Mesenchymal stem cell (in vitro differentiated cells and primary cell): ENCODE measurements at regions not wholly inside any gene's neighbourhood (a gene's known extent, or its start where the extent isn't known, plus 50 kb on each side); places are given as distances from the start of the nearest gene placed in this dataset.

Source experiments
- DNase-seq: peaks from one replicate; pipeline ENCODE4 v3.0.0-alpha.2; 2013
- H2AFZ ChIP-seq: one replicate; pipeline ENCODE4 v1.6.1; 2013; ENCODE audit warnings: low read depth, mild to moderate bottlenecking, control low read depth, inconsistent platforms, low read length, moderate library complexity
- H2AK5ac ChIP-seq: 2 replicates; pipeline ENCODE4 v1.6.1; 2013; ENCODE audit warnings: low read length, moderate library complexity, mild to moderate bottlenecking, inconsistent platforms; ENCODE audit not compliant: severe bottlenecking
- H2BK120ac ChIP-seq: one replicate; pipeline ENCODE4 v1.6.1; 2013; ENCODE audit warnings: low read depth, mild to moderate bottlenecking, inconsistent platforms, low read length, moderate library complexity
- H2BK12ac ChIP-seq, 2 experiments: one replicate each; pipeline ENCODE4 v1.6.1; 2013; ENCODE audit warnings: inconsistent platforms in 2 of 2, low read length in 2 of 2, mild to moderate bottlenecking in 2 of 2, moderate library complexity in 2 of 2, control low read depth in 1 of 2
- H2BK15ac ChIP-seq: one replicate; pipeline ENCODE4 v1.6.1; 2013; ENCODE audit warnings: mild to moderate bottlenecking, low read depth, inconsistent platforms; ENCODE audit not compliant: poor library complexity, severe bottlenecking
- H2BK5ac ChIP-seq: 2 replicates; pipeline ENCODE4 v1.6.1; 2013; ENCODE audit warnings: low read depth, mild to moderate bottlenecking, low read length, control low read depth, inconsistent platforms; ENCODE audit not compliant: poor library complexity, severe bottlenecking
- H3K14ac ChIP-seq, 2 experiments: one replicate each; pipeline ENCODE4 v1.6.1; 2013; ENCODE audit warnings: inconsistent platforms in 2 of 2, low read length in 2 of 2, control low read depth in 1 of 2, mild to moderate bottlenecking in 1 of 2, moderate library complexity in 1 of 2
- H3K18ac ChIP-seq, 2 experiments: one replicate each; pipeline ENCODE4 v1.6.1; 2013; ENCODE audit warnings: inconsistent platforms in 2 of 2, low read length in 2 of 2, control low read depth in 1 of 2, low read depth in 1 of 2, mild to moderate bottlenecking in 1 of 2
- H3K23ac ChIP-seq, 2 experiments: one replicate each; pipeline ENCODE4 v1.6.1; 2013; ENCODE audit warnings: inconsistent platforms in 2 of 2, low read length in 2 of 2, mild to moderate bottlenecking in 2 of 2, moderate library complexity in 2 of 2, control low read depth in 1 of 2
- H3K27ac ChIP-seq: 2 replicates; pipeline ENCODE4 v1.5.1; 2013; ENCODE audit warnings: mild to moderate bottlenecking, moderate library complexity, low read length, control low read depth, inconsistent platforms; ENCODE audit not compliant: poor library complexity, severe bottlenecking
- H3K27me3 ChIP-seq, 2 experiments: 2 replicates each; pipeline versions ENCODE4 v1.6.1 to v1.7.0; 2013; ENCODE audit warnings: low read length in 2 of 2, mild to moderate bottlenecking in 2 of 2, moderate library complexity in 2 of 2, control low read depth in 1 of 2, inconsistent platforms in 1 of 2; ENCODE audit not compliant: control insufficient read depth in 1 of 2, insufficient read depth in 1 of 2
- H3K36me3 ChIP-seq, 2 experiments: 2 replicates each; pipeline versions ENCODE4 v1.6.1 to v1.7.0; 2013; ENCODE audit warnings: low read length in 2 of 2, control low read depth in 1 of 2, inconsistent platforms in 1 of 2, low read depth in 1 of 2, mild to moderate bottlenecking in 1 of 2; ENCODE audit not compliant: insufficient read depth in 2 of 2, control insufficient read depth in 1 of 2
- H3K4ac ChIP-seq, 2 experiments: one replicate each; pipeline ENCODE4 v1.6.1; 2013; ENCODE audit warnings: inconsistent platforms in 2 of 2, low read length in 2 of 2, mild to moderate bottlenecking in 2 of 2, moderate library complexity in 2 of 2, control low read depth in 1 of 2, low read depth in 1 of 2
- H3K4me1 ChIP-seq: 2 replicates; pipeline ENCODE4 v1.6.1; 2013; ENCODE audit warnings: low read depth, low read length, control low read depth; ENCODE audit not compliant: control insufficient read depth, insufficient read depth
- H3K4me2 ChIP-seq: 2 replicates; pipeline ENCODE4 v1.6.1; 2013; ENCODE audit warnings: low read length, mild to moderate bottlenecking, inconsistent platforms; ENCODE audit not compliant: poor library complexity, severe bottlenecking
- H3K4me3 ChIP-seq, 2 experiments: 2 replicates each; pipeline versions ENCODE4 v1.5.1 to v1.7.0; 2013; ENCODE audit warnings: low read length in 2 of 2, mild to moderate bottlenecking in 2 of 2, control low read depth in 1 of 2, low read depth in 1 of 2; ENCODE audit not compliant: insufficient read depth in 1 of 2
- H3K79me1 ChIP-seq: replicated peaks from 2 replicates; pipeline ENCODE4 v1.6.1; 2013; ENCODE audit warnings: mild to moderate bottlenecking, control low read depth, low read length, inconsistent platforms; ENCODE audit not compliant: poor library complexity, severe bottlenecking
- H3K9ac ChIP-seq: 2 replicates; pipeline ENCODE4 v1.7.0; 2013; ENCODE audit warnings: mild to moderate bottlenecking, low read length, moderate library complexity
- H3K9me3 ChIP-seq: 2 replicates; pipeline ENCODE4 v1.7.0; 2013; ENCODE audit warnings: mild to moderate bottlenecking, low read length; ENCODE audit not compliant: control insufficient read depth
- H4K8ac ChIP-seq: one replicate; pipeline ENCODE4 v1.6.1; 2013; ENCODE audit warnings: inconsistent platforms, mild to moderate bottlenecking, low read length, moderate library complexity
- H4K91ac ChIP-seq: one replicate; pipeline ENCODE4 v1.6.1; 2013; ENCODE audit warnings: mild to moderate bottlenecking, low read length, inconsistent platforms
- WGBS: methylation state at CpG from one replicate; pipeline ENCODE4 v1.1.7; 2013; ENCODE audit warnings: mixed read lengths; 5-methylcytosine and 5-hydroxymethylcytosine counted together

- no peak overlapping the region for H3K23ac ChIP-seq
- no peaks in the 10 kb centered on the region for H3K36me3 ChIP-seq
- no peak overlapping the region for H3K14ac ChIP-seq
- no peaks in the 10 kb centered on the region for H3K27me3 ChIP-seq
- no peak overlapping the region for H3K27ac ChIP-seq
- H2BK5ac ChIP-seq, result no peak overlapping the region
- H3K4me1 ChIP-seq, result no peaks in the 10 kb centered on the region
- H3K9me3 ChIP-seq, result no peaks in the 10 kb centered on the region
- no peak overlapping the region for H4K8ac ChIP-seq
- H3K18ac ChIP-seq, result no peak overlapping the region
- H2AFZ ChIP-seq, result no peak overlapping the region
- H3K4ac ChIP-seq, result no peak overlapping the region
- no peak overlapping the region for H3K9ac ChIP-seq
- no peak overlapping the region for H2BK15ac ChIP-seq
- no peak overlapping the region for H2BK120ac ChIP-seq
- no peak overlapping the region for H2AK5ac ChIP-seq
- H4K91ac ChIP-seq, result no peak overlapping the region
- DNase-seq, result no peak
- H2BK12ac ChIP-seq, result no peak overlapping the region
- H3K4me2 ChIP-seq, result no peak overlapping the region
- H3K79me1 ChIP-seq, result no peaks in the 10 kb centered on the region
- no peak overlapping the region for H3K4me3 ChIP-seq
Measured at GRCh38 chr3:28758115-28758514, 409.5 kb upstream of the AZI2 start.

- no peak overlapping the region for H3K4ac ChIP-seq
- no peak overlapping the region for H2BK15ac ChIP-seq
- H3K9me3 ChIP-seq, result no peaks in the 10 kb centered on the region
- H2BK120ac ChIP-seq, result no peak overlapping the region
- H3K18ac ChIP-seq, result no peak overlapping the region
- H4K8ac ChIP-seq, result no peak overlapping the region
- H2BK5ac ChIP-seq, result no peak overlapping the region
- DNase-seq, result no peak
- H3K23ac ChIP-seq, result no peak overlapping the region
- H3K27me3 ChIP-seq, result no peaks in the 10 kb centered on the region
- 100% methylated on average over 1 of the region's 1 CpG for WGBS
- H3K14ac ChIP-seq, result no peak overlapping the region
- H3K36me3 ChIP-seq, result no peaks in the 10 kb centered on the region
- no peak overlapping the region for H4K91ac ChIP-seq
- no peak overlapping the region for H2AFZ ChIP-seq
- H3K79me1 ChIP-seq, result no peaks in the 10 kb centered on the region
- no peak overlapping the region for H3K4me3 ChIP-seq
- no peak overlapping the region for H2AK5ac ChIP-seq
- no peak overlapping the region for H2BK12ac ChIP-seq
- H3K27ac ChIP-seq, result no peak overlapping the region
- no peaks in the 10 kb centered on the region for H3K4me1 ChIP-seq
- H3K4me2 ChIP-seq, result no peak overlapping the region
- H3K9ac ChIP-seq, result no peak overlapping the region
Measured at GRCh38 chr3:28761375-28761774, 412.8 kb upstream of the AZI2 start.

GRCh38 chr3:28765194-28765593 is 416.6 kb upstream of the AZI2 start:
- H3K4me2 ChIP-seq, result no peak overlapping the region
- no peak overlapping the region for H2BK5ac ChIP-seq
- no peak overlapping the region for H3K14ac ChIP-seq
- no peak overlapping the region for H3K27ac ChIP-seq
- H3K9ac ChIP-seq, result no peak overlapping the region
- H3K18ac ChIP-seq, result no peak overlapping the region
- H2AK5ac ChIP-seq, result no peak overlapping the region
- no peaks in the 10 kb centered on the region for H3K4me1 ChIP-seq
- no peak overlapping the region for H2BK15ac ChIP-seq
- H4K91ac ChIP-seq, result no peak overlapping the region
- H4K8ac ChIP-seq, result no peak overlapping the region
- H3K23ac ChIP-seq, result no peak overlapping the region
- peaks cover 4% of the 10 kb centered on the region for H3K9me3 ChIP-seq
- no peak overlapping the region for H3K4me3 ChIP-seq
- 74% methylated on average over 1 of the region's 1 CpG for WGBS
- no peak overlapping the region for H2BK120ac ChIP-seq
- H2AFZ ChIP-seq, result no peak overlapping the region
- H3K79me1 ChIP-seq, result no peaks in the 10 kb centered on the region
- DNase-seq, result no peak
- no peak overlapping the region for H2BK12ac ChIP-seq
- no peaks in the 10 kb centered on the region for H3K27me3 ChIP-seq
- H3K36me3 ChIP-seq, result no peaks in the 10 kb centered on the region
- H3K4ac ChIP-seq, result no peak overlapping the region

GRCh38 chr3:28768439-28768838 is 419.8 kb upstream of the AZI2 start:
- Histone ChIP-seq H3K4ac (no peak overlapping the region), H2BK12ac (no peak overlapping the region), H4K91ac (no peak overlapping the region), H3K18ac (no peak overlapping the region), H2BK15ac (no peak overlapping the region), H3K4me2 (no peak overlapping the region), H2AFZ (no peak overlapping the region), H3K27me3 (no peaks in the 10 kb centered on the region), H3K27ac (no peak overlapping the region), H2BK120ac (no peak overlapping the region), H3K14ac (no peak overlapping the region), H3K4me1 (no peaks in the 10 kb centered on the region), H3K9me3 (peaks cover 32% of the 10 kb centered on the region), H2AK5ac (no peak overlapping the region), H2BK5ac (no peak overlapping the region), H3K36me3 (no peaks in the 10 kb centered on the region), H3K79me1 (no peaks in the 10 kb centered on the region), H3K23ac (no peak overlapping the region), H3K9ac (no peak overlapping the region), H4K8ac (no peak overlapping the region), H3K4me3 (no peak overlapping the region)
- DNase-seq, result no peak
- 78% methylated on average over 1 of the region's 1 CpG for WGBS
